ENCODE measurements at regions not wholly inside any gene's neighbourhood (a gene's known extent, or its start where the extent isn't known, plus 50 kb on each side); places are given as distances from the start of the nearest gene placed in this dataset.

DNA sequence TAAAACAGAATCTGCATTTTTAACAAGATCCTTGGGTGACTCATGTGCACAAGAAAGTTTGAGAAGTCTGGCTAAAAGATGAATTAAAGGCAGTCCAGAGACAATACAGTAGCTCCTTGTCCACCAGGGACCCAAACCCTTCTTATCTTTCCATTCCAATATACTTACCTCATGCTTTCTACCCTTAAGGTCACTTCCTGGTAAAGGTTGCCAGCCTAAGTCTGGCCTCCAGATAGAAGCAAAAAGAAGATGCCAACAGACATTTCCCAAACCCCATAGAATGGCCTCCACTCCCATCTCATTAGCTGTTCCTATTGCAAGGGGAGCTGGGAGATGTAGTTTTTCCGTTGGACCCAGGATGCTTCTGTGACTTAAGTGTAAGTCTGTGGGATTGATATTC is 101.4 kb upstream of the XYLT1 start:
- Histone ChIP-seq H3K27ac (replicated peaks; ENCODE audit: low read length) (no peak overlapping the region), H2BK5ac (ENCODE audit: low read length) (no peak overlapping the region), H3K9me3 (replicated peaks in 1 of 2; ENCODE audit: control insufficient read depth in 2 of 2, insufficient read depth in 1 of 2, low read depth in 1 of 2, low read length in 2 of 2) (no peaks in the 10 kb centered on the region), H3K9ac (ENCODE audit: low read depth, low read length, poor library complexity) (no peak overlapping the region), H3K27me3 (ENCODE audit: control insufficient read depth in 3 of 3, insufficient read depth in 3 of 3, low read depth in 1 of 3, low read length in 3 of 3) (no peaks in the 10 kb centered on the region), H3K79me1 (ENCODE audit: low read depth, low read length) (no peaks in the 10 kb centered on the region), H2BK120ac (ENCODE audit: low read depth, low read length) (no peak overlapping the region), H3K4me2 (ENCODE audit: insufficient read depth, low read length, poor library complexity, severe bottlenecking) (no peak overlapping the region), H3K18ac (ENCODE audit: low read length) (no peak overlapping the region), H2AK5ac (ENCODE audit: low read depth, low read length) (no peak overlapping the region), H3K4me1 (ENCODE audit: control insufficient read depth in 2 of 2, insufficient read depth in 1 of 2, low read depth in 1 of 2, low read length in 2 of 2) (peaks cover 0 to 5% of the 10 kb centered on the region in 2 donors), H3K14ac (ENCODE audit: low read length) (no peak overlapping the region), H3K23ac (ENCODE audit: low read depth, low read length, poor library complexity) (no peak overlapping the region), H4K8ac (ENCODE audit: low read depth, low read length) (no peak overlapping the region), H2BK12ac (ENCODE audit: low read length) (no peak overlapping the region), H3K36me3 (replicated peaks in 1 of 2; ENCODE audit: control insufficient read depth in 2 of 2, insufficient read depth in 2 of 2, low read length in 2 of 2) (no peaks in the 10 kb centered on the region), H3K4me3 (ENCODE audit: low read length in 2 of 2) (no peak overlapping the region), H2BK15ac (ENCODE audit: low read length) (no peak overlapping the region), H4K91ac (ENCODE audit: low read depth, low read length, poor library complexity) (no peak overlapping the region), H3K4ac (ENCODE audit: low read length) (no peak overlapping the region), H2AFZ (ENCODE audit: low read length) (no peak overlapping the region)
- WGBS, 2 donors (ENCODE audit: extremely low coverage in 2 of 2, insufficient read length in 2 of 2, insufficient replicate concordance in 1 of 2) = no CpG with 5 or more reads among the region's 1 CpG
- DNase-seq (ENCODE audit: low spot score) = no peak

- Histone ChIP-seq H3K4me3 (ENCODE audit: low read length in 2 of 2) (no peak overlapping the region), H3K36me3 (replicated peaks in 1 of 2; ENCODE audit: control insufficient read depth in 2 of 2, insufficient read depth in 2 of 2, low read length in 2 of 2) (no peaks in the 10 kb centered on the region), H4K8ac (ENCODE audit: low read depth, low read length) (no peak overlapping the region), H3K9ac (ENCODE audit: low read depth, low read length, poor library complexity) (no peak overlapping the region), H3K9me3 (replicated peaks in 1 of 2; ENCODE audit: control insufficient read depth in 2 of 2, insufficient read depth in 1 of 2, low read depth in 1 of 2, low read length in 2 of 2) (no peaks in the 10 kb centered on the region), H2BK15ac (ENCODE audit: low read length) (no peak overlapping the region), H3K18ac (ENCODE audit: low read length) (peak overlapping the region; percentile 15), H3K23ac (ENCODE audit: low read depth, low read length, poor library complexity) (no peak overlapping the region), H2AFZ (ENCODE audit: low read length) (no peak overlapping the region), H3K4me2 (ENCODE audit: insufficient read depth, low read length, poor library complexity, severe bottlenecking) (no peak overlapping the region), H3K4ac (ENCODE audit: low read length) (no peak overlapping the region), H2AK5ac (ENCODE audit: low read depth, low read length) (no peak overlapping the region), H3K27ac (replicated peaks; ENCODE audit: low read length) (no peak overlapping the region), H3K27me3 (ENCODE audit: control insufficient read depth in 3 of 3, insufficient read depth in 3 of 3, low read depth in 1 of 3, low read length in 3 of 3) (no peaks in the 10 kb centered on the region), H4K91ac (ENCODE audit: low read depth, low read length, poor library complexity) (no peak overlapping the region), H2BK5ac (ENCODE audit: low read length) (no peak overlapping the region), H3K79me1 (ENCODE audit: low read depth, low read length) (no peaks in the 10 kb centered on the region), H3K14ac (ENCODE audit: low read length) (no peak overlapping the region), H2BK12ac (ENCODE audit: low read length) (no peak overlapping the region), H3K4me1 (ENCODE audit: control insufficient read depth in 2 of 2, insufficient read depth in 1 of 2, low read depth in 1 of 2, low read length in 2 of 2) (peaks cover 0 to 5% of the 10 kb centered on the region in 2 donors), H2BK120ac (ENCODE audit: low read depth, low read length) (no peak overlapping the region)
- no CpG with 5 or more reads among the region's 6 CpGs for WGBS, 2 donors (ENCODE audit: extremely low coverage in 2 of 2, insufficient read length in 2 of 2, insufficient replicate concordance in 1 of 2)
- DNase-seq (ENCODE audit: low spot score) = no peak
Observed at GRCh38 chr16:17571499-17572093, 100.8 kb upstream of the XYLT1 start.

- Histone ChIP-seq H3K9me3 (replicated peaks in 1 of 2; ENCODE audit: control insufficient read depth in 2 of 2, insufficient read depth in 1 of 2, low read depth in 1 of 2, low read length in 2 of 2) (no peaks in the 10 kb centered on the region), H3K27me3 (ENCODE audit: control insufficient read depth in 3 of 3, insufficient read depth in 3 of 3, low read depth in 1 of 3, low read length in 3 of 3) (no peaks in the 10 kb centered on the region), H3K4me2 (ENCODE audit: insufficient read depth, low read length, poor library complexity, severe bottlenecking) (no peak overlapping the region), H3K14ac (ENCODE audit: low read length) (no peak overlapping the region), H3K9ac (ENCODE audit: low read depth, low read length, poor library complexity) (no peak overlapping the region), H3K23ac (ENCODE audit: low read depth, low read length, poor library complexity) (no peak overlapping the region), H4K91ac (ENCODE audit: low read depth, low read length, poor library complexity) (no peak overlapping the region), H2BK5ac (ENCODE audit: low read length) (no peak overlapping the region), H2AK5ac (ENCODE audit: low read depth, low read length) (no peak overlapping the region), H3K27ac (replicated peaks; ENCODE audit: low read length) (no peak overlapping the region), H3K18ac (ENCODE audit: low read length) (no peak overlapping the region), H4K8ac (ENCODE audit: low read depth, low read length) (no peak overlapping the region), H3K79me1 (ENCODE audit: low read depth, low read length) (no peaks in the 10 kb centered on the region), H3K4me3 (ENCODE audit: low read length in 2 of 2) (no peak overlapping the region), H3K4me1 (ENCODE audit: control insufficient read depth in 2 of 2, insufficient read depth in 1 of 2, low read depth in 1 of 2, low read length in 2 of 2) (peaks cover 0 to 3% of the 10 kb centered on the region in 2 donors), H2BK12ac (ENCODE audit: low read length) (no peak overlapping the region), H2BK120ac (ENCODE audit: low read depth, low read length) (no peak overlapping the region), H3K36me3 (replicated peaks in 1 of 2; ENCODE audit: control insufficient read depth in 2 of 2, insufficient read depth in 2 of 2, low read length in 2 of 2) (no peaks in the 10 kb centered on the region), H2AFZ (ENCODE audit: low read length) (no peak overlapping the region), H3K4ac (ENCODE audit: low read length) (no peak overlapping the region), H2BK15ac (ENCODE audit: low read length) (no peak overlapping the region)
- WGBS, 2 donors (ENCODE audit: extremely low coverage in 2 of 2, insufficient read length in 2 of 2, insufficient replicate concordance in 1 of 2) = no CpG with 5 or more reads among the region's 7 CpGs
- DNase-seq (ENCODE audit: low spot score) = no peak
Observed at GRCh38 chr16:17568239-17568638, 97.5 kb upstream of the XYLT1 start.

- Histone ChIP-seq H3K4me1 (ENCODE audit: control insufficient read depth in 2 of 2, insufficient read depth in 1 of 2, low read depth in 1 of 2, low read length in 2 of 2) (peaks cover 0 to 3% of the 10 kb centered on the region in 2 donors), H3K9ac (ENCODE audit: low read depth, low read length, poor library complexity) (no peak overlapping the region), H3K4ac (ENCODE audit: low read length) (no peak overlapping the region), H3K27me3 (ENCODE audit: control insufficient read depth in 3 of 3, insufficient read depth in 3 of 3, low read depth in 1 of 3, low read length in 3 of 3) (no peaks in the 10 kb centered on the region), H3K79me1 (ENCODE audit: low read depth, low read length) (no peaks in the 10 kb centered on the region), H4K91ac (ENCODE audit: low read depth, low read length, poor library complexity) (no peak overlapping the region), H2AFZ (ENCODE audit: low read length) (no peak overlapping the region), H2BK5ac (ENCODE audit: low read length) (no peak overlapping the region), H3K27ac (replicated peaks; ENCODE audit: low read length) (no peak overlapping the region), H2BK15ac (ENCODE audit: low read length) (no peak overlapping the region), H2BK12ac (ENCODE audit: low read length) (no peak overlapping the region), H3K4me3 (ENCODE audit: low read length in 2 of 2) (no peak overlapping the region), H3K36me3 (replicated peaks in 1 of 2; ENCODE audit: control insufficient read depth in 2 of 2, insufficient read depth in 2 of 2, low read length in 2 of 2) (no peaks in the 10 kb centered on the region), H4K8ac (ENCODE audit: low read depth, low read length) (no peak overlapping the region), H3K14ac (ENCODE audit: low read length) (no peak overlapping the region), H3K9me3 (replicated peaks in 1 of 2; ENCODE audit: control insufficient read depth in 2 of 2, insufficient read depth in 1 of 2, low read depth in 1 of 2, low read length in 2 of 2) (no peaks in the 10 kb centered on the region), H2BK120ac (ENCODE audit: low read depth, low read length) (no peak overlapping the region), H3K23ac (ENCODE audit: low read depth, low read length, poor library complexity) (no peak overlapping the region), H3K18ac (ENCODE audit: low read length) (no peak overlapping the region), H3K4me2 (ENCODE audit: insufficient read depth, low read length, poor library complexity, severe bottlenecking) (no peak overlapping the region), H2AK5ac (ENCODE audit: low read depth, low read length) (no peak overlapping the region)
- WGBS, 2 donors (ENCODE audit: extremely low coverage in 2 of 2, insufficient read length in 2 of 2, insufficient replicate concordance in 1 of 2) = no CpG with 5 or more reads among the region's 7 CpGs
- no peak for DNase-seq (ENCODE audit: low spot score)
Observed at GRCh38 chr16:17567455-17567854, 96.7 kb upstream of the XYLT1 start.

All from neuronal stem cell (in vitro differentiated cells).